Loucy (cell line): ENCODE measurements at regions not wholly inside any gene's neighbourhood (a gene's known extent, or its start where the extent isn't known, plus 50 kb on each side); places are given as distances from the start of the nearest gene placed in this dataset.

Experiments used
- H2AFZ ChIP-seq: fragments of 200-600 bp; sonication (generic); 2 replicates; pipeline ENCODE4 v1.6.0; 2016; ENCODE audit warnings: antibody characterized with exemption, mild to moderate bottlenecking, low read length, moderate library complexity
- H3F3A ChIP-seq: fragments of 200-600 bp; 2 replicates; pipeline ENCODE4 v1.6.0; 2016; ENCODE audit warnings: antibody characterized with exemption, low read depth, mild to moderate bottlenecking
- H3K27me3 ChIP-seq: fragments of 200-600 bp; sonication (generic); 2 replicates; pipeline ENCODE4 v1.6.1; 2014; ENCODE audit warnings: low read length, mild to moderate bottlenecking; ENCODE audit not compliant: insufficient read depth, poor library complexity, severe bottlenecking
- H3K36me3 ChIP-seq: fragments of 200-600 bp; sonication (generic); 2 replicates; pipeline ENCODE4 v1.6.1; 2016; ENCODE audit warnings: low read length; ENCODE audit not compliant: insufficient read depth
- H3K4me1 ChIP-seq: fragments of 200-600 bp; sonication (generic); 2 replicates; pipeline ENCODE4 v1.5.1; 2014; ENCODE audit warnings: low read length, mild to moderate bottlenecking; ENCODE audit not compliant: insufficient read depth, poor library complexity, severe bottlenecking
- H3K4me2 ChIP-seq: fragments of 200-600 bp; sonication (generic); 2 replicates; pipeline ENCODE4 v1.6.0; 2014; ENCODE audit warnings: antibody characterized with exemption, low read length, low read depth, mild to moderate bottlenecking; ENCODE audit not compliant: poor library complexity, severe bottlenecking
- H3K4me3 ChIP-seq: fragments of 200-600 bp; sonication (generic); 2 replicates; pipeline ENCODE4 v1.5.1; 2014; ENCODE audit warnings: low read length, mild to moderate bottlenecking, mixed read lengths; ENCODE audit not compliant: poor library complexity, severe bottlenecking
- H3K79me2 ChIP-seq: fragments of 200-600 bp; sonication (generic); 2 replicates; pipeline ENCODE4 v1.6.1; 2014; ENCODE audit warnings: low read length; ENCODE audit not compliant: insufficient read depth
- H3K9ac ChIP-seq: fragments of 200-600 bp; sonication (generic); 2 replicates; pipeline ENCODE4 v1.6.0; 2014; ENCODE audit warnings: mild to moderate bottlenecking, low read depth, low read length, moderate library complexity; ENCODE audit not compliant: poor library complexity, severe bottlenecking
- H3K9me2 ChIP-seq: fragments of 200-600 bp; sonication (generic); replicated peaks from 2 replicates; pipeline ENCODE4 v1.6.1; 2016; ENCODE audit warnings: low read depth, low read length, mixed read lengths
- H3K9me3 ChIP-seq: fragments of 200-600 bp; sonication (generic); 2 replicates; pipeline ENCODE4 v1.6.1; 2014; ENCODE audit warnings: mild to moderate bottlenecking, antibody characterized with exemption, low read length, low read depth; ENCODE audit not compliant: insufficient read depth
- H4K20me1 ChIP-seq: fragments of 200-600 bp; sonication (generic); 2 replicates; pipeline ENCODE4 v1.6.0; 2014; ENCODE audit warnings: antibody characterized with exemption, low read length, mild to moderate bottlenecking; ENCODE audit not compliant: insufficient read depth, poor library complexity, severe bottlenecking
- EZH2phosphoT487 ChIP-seq: fragments of 200-600 bp; IDR thresholded peaks from 2 replicates; pipeline ENCODE4 v1.6.1; 2018; ENCODE audit warnings: antibody characterized with exemption, mild to moderate bottlenecking, moderate library complexity, borderline replicate concordance
- TF ChIP-seq, protein P1 (sequence below): fragments of 200-600 bp; sonication (generic); conservative IDR thresholded peaks from 2 replicates; pipeline ENCODE4 v1.5.1; 2014; ENCODE audit warnings: mild to moderate bottlenecking, antibody characterized with exemption, low read length

DNA sequence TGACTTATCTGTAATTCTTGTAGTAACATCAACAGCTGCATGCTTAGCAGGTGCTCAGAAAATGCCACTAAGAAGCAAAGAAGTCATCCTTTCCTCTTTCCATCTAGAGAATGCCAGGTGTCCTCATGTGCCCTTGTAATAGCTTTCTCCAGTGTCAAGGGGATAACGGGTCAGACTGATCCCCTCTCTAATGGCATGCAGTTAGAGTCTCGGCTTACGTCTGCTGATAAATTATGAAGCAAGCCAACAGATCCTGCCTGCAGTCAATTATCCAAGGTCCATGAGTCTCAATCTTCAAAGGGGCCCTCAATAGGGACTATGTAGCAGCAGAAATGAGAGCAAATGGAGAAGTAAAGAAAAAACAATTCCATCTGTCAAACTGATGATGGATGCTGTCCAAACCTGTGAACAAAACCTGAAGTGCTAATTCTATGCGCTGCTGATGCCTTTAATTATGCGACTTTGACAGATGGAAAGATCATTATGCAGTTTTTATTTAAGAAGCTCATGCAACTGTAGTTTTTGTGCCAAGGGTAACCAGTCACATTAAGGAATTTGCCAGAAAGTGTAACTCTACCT is 162.8 kb upstream of the PEX5L start:
- H3K27me3 ChIP-seq: no peaks in the 10 kb centered on the region
- H3F3A ChIP-seq: no peaks in the 10 kb centered on the region
- H3K4me1 ChIP-seq: no peaks in the 10 kb centered on the region
- no peak overlapping the region for H3K4me3 ChIP-seq
- no peaks in the 10 kb centered on the region for H4K20me1 ChIP-seq
- no peak overlapping the region for H3K9ac ChIP-seq
- H3K9me3 ChIP-seq: no peaks in the 10 kb centered on the region
- no peaks in the 10 kb centered on the region for H3K79me2 ChIP-seq
- H2AFZ ChIP-seq: no peak overlapping the region
- no peaks in the 10 kb centered on the region for H3K9me2 ChIP-seq
- no peak overlapping the region for H3K4me2 ChIP-seq
- TF ChIP-seq EZH2phosphoT487: no peak
- TF ChIP-seq, protein P1, sequence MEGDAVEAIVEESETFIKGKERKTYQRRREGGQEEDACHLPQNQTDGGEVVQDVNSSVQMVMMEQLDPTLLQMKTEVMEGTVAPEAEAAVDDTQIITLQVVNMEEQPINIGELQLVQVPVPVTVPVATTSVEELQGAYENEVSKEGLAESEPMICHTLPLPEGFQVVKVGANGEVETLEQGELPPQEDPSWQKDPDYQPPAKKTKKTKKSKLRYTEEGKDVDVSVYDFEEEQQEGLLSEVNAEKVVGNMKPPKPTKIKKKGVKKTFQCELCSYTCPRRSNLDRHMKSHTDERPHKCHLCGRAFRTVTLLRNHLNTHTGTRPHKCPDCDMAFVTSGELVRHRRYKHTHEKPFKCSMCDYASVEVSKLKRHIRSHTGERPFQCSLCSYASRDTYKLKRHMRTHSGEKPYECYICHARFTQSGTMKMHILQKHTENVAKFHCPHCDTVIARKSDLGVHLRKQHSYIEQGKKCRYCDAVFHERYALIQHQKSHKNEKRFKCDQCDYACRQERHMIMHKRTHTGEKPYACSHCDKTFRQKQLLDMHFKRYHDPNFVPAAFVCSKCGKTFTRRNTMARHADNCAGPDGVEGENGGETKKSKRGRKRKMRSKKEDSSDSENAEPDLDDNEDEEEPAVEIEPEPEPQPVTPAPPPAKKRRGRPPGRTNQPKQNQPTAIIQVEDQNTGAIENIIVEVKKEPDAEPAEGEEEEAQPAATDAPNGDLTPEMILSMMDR: no peak
- H3K36me3 ChIP-seq: no peaks in the 10 kb centered on the region

DNA sequence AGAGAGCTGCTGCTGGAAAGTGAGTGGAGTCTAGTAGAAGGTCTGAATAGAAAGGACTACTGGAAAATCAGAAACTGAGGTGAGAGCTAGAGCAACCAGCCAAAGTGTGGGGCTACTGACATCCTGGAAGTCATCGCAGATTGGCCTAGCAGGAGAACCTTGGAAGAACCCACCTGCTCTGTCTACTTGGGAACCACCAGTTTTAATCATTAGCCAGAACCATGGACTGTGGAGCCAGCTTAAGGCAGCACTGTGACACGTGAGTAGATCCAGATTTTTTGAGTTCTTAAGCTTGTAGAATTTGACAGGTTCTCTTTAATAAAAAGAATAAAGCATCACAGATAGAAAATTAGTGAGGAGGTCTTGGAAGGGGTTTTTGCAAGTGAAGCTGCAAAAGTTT is 179.1 kb upstream of the PEX5L start:
- no peaks in the 10 kb centered on the region for H4K20me1 ChIP-seq

DNA sequence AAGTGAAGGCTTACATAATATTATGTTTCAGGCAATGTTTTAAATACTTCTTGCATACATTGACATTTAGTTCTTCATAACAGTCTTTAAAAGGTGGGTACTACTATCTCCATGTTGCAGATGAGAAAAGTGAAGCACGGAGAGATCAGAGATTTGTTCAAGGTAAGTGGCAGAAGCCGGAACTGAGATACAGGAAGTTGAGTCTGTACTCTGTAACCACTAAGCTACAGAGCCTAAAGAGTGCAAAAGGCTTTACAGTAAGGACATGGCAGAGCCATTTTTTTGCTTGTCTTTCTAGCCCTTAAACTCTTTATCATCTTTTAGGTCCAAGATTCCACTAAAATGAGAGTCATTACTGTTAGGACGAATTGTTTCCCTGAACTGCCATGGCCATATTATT is 186.5 kb upstream of the PEX5L start:
- no peak overlapping the region for H3K9ac ChIP-seq
- no peaks in the 10 kb centered on the region for H3K9me3 ChIP-seq
- H2AFZ ChIP-seq: peak overlapping the region; percentile 77
- H3F3A ChIP-seq: no peaks in the 10 kb centered on the region
- no peak overlapping the region for H3K4me3 ChIP-seq
- no peaks in the 10 kb centered on the region for H3K79me2 ChIP-seq
- no peaks in the 10 kb centered on the region for H3K27me3 ChIP-seq
- TF ChIP-seq, protein P1: no peak
- no peak for TF ChIP-seq EZH2phosphoT487
- peaks cover 4% of the 10 kb centered on the region for H3K4me1 ChIP-seq
- H3K4me2 ChIP-seq: no peak overlapping the region
- no peaks in the 10 kb centered on the region for H3K36me3 ChIP-seq
- H4K20me1 ChIP-seq: no peaks in the 10 kb centered on the region
- H3K9me2 ChIP-seq: no peaks in the 10 kb centered on the region

More for the DNA sequence above, 179.1 kb upstream of the PEX5L start:
- Histone ChIP-seq H3K4me3 (no peak overlapping the region), H3K9ac (no peak overlapping the region), H2AFZ (no peak overlapping the region), H3K9me2 (no peaks in the 10 kb centered on the region), H3K4me1 (no peaks in the 10 kb centered on the region), H3K9me3 (no peaks in the 10 kb centered on the region), H3K4me2 (no peak overlapping the region), H3K79me2 (no peaks in the 10 kb centered on the region), H3K36me3 (no peaks in the 10 kb centered on the region), H3F3A (no peaks in the 10 kb centered on the region), H3K27me3 (no peaks in the 10 kb centered on the region)
- TF ChIP-seq EZH2phosphoT487: no peak
- TF ChIP-seq, protein P1: no peak
